ENCODE measurements at regions not wholly inside any gene's neighbourhood (a gene's known extent, or its start where the extent isn't known, plus 50 kb on each side); places are given as distances from the start of the nearest gene placed in this dataset.

- no peak overlapping the region for H3K18ac ChIP-seq (ENCODE audit: low read depth, low read length)
- no peaks in the 10 kb centered on the region for H3K27me3 ChIP-seq (ENCODE audit: control insufficient read depth, insufficient read depth, low read length)
- CTCF ChIA-PET = no interaction called here
- no peak overlapping the region for H3K9ac ChIP-seq (ENCODE audit: low read depth, low read length)
- H3K79me1 ChIP-seq (ENCODE audit: low read depth in 1 of 2, low read length in 2 of 2) = no peaks in the 10 kb centered on the region
- no peak overlapping the region for H4K8ac ChIP-seq (ENCODE audit: low read depth in 2 of 2, low read length in 2 of 2)
- H4K91ac ChIP-seq (ENCODE audit: insufficient read depth, low read depth, low read length) = no peak overlapping the region
- H3K4me3 ChIP-seq (ENCODE audit: insufficient read depth, low read depth, low read length) = no peak overlapping the region
- no peak overlapping the region for H3K27ac ChIP-seq (ENCODE audit: insufficient read depth, low read length)
- ATAC-seq (ENCODE audit: low read depth) (no peak), DNase-seq (no peak)
- no peak overlapping the region for H2AFZ ChIP-seq (replicated peaks; ENCODE audit: low read length, poor library complexity)
- POLR2A ChIA-PET (ENCODE audit: unreplicated experiment) = no interaction called here
- no TSS peak for BruUV-seq (replicated peaks)
- intact Hi-C loops (cut with micrococcal nuclease) = no loop called here
- no peaks in the 10 kb centered on the region for H4K20me1 ChIP-seq (ENCODE audit: insufficient read depth, low read length)
- no peak overlapping the region for H2BK120ac ChIP-seq (ENCODE audit: low read depth, low read length)
- no peak overlapping the region for H3K56ac ChIP-seq (ENCODE audit: extremely low read depth, insufficient read depth, low read length)
- no peaks in the 10 kb centered on the region for H3K9me1 ChIP-seq (ENCODE audit: insufficient read depth, low read length)
- H3K36me3 ChIP-seq (ENCODE audit: control insufficient read depth, insufficient read depth, low read length) = no peaks in the 10 kb centered on the region
- H2BK20ac ChIP-seq (ENCODE audit: low read depth, low read length) = no peak overlapping the region
- no peak overlapping the region for H3K14ac ChIP-seq (replicated peaks; ENCODE audit: low read depth, low read length)
- H3K23ac ChIP-seq (ENCODE audit: low read depth, low read length) = no peak overlapping the region
- H3K4me2 ChIP-seq (ENCODE audit: low read depth, low read length) = no peak overlapping the region
- peaks cover 6% of the 10 kb centered on the region for H3K4me1 ChIP-seq (ENCODE audit: control insufficient read depth, insufficient read depth, low read length)
- dilution Hi-C loops (cut with HindIII; ENCODE audit: low sequenced_read_pairs, unreplicated experiment) = no loop called here
- in situ Hi-C loops (cut with MboI; ENCODE audit: low sequenced_read_pairs) = loop anchor here (10.0 kb wide), 1 partner anchor 57 kb away; no protein-coding TSS in a partner anchor
- TF ChIP-seq BHLHE40 (IDR thresholded peaks at IDR 0.05; ENCODE audit: low read depth, low read length) = no peak
- no peak overlapping the region for H2AK5ac ChIP-seq (ENCODE audit: low read depth, low read length)
- no peaks in the 10 kb centered on the region for H3K9me3 ChIP-seq (ENCODE audit: control insufficient read depth, insufficient read depth, low read length)
- H2AK9ac ChIP-seq (replicated peaks; ENCODE audit: low read depth, low read length, poor library complexity) = no peak overlapping the region
- H4K5ac ChIP-seq (ENCODE audit: low read depth, low read length) = no peak overlapping the region
- no peak overlapping the region for H2BK15ac ChIP-seq (ENCODE audit: low read depth, low read length)
- WGBS, 2 experiments (ENCODE audit: extremely low coverage in 2 of 2, insufficient read length in 1 of 2) = 61% methylated on average over 4 of the region's 8 CpGs; no CpG with 5 or more reads in 1 of the 2 experiments
- no peak overlapping the region for H3K4ac ChIP-seq (ENCODE audit: low read depth, low read length)
- no peak overlapping the region for H2BK5ac ChIP-seq (ENCODE audit: low read depth, low read length, poor library complexity, severe bottlenecking)
Measured at GRCh38 chr12:19971361-19972280, 396.7 kb upstream of the PDE3A start.
